Lower leg skin (tissue), 4 donors: ENCODE measurements at regions not wholly inside any gene's neighbourhood (a gene's known extent, or its start where the extent isn't known, plus 50 kb on each side); places are given as distances from the start of the nearest gene placed in this dataset.
A peak's percentile ranks its signal among the peaks of the same experiment; 100 is the strongest.
"Not testable (repeated sequence)": the region's sequence is repeated elsewhere in the genome, so short reads cannot be mapped to it uniquely, and the experiment has no call there.

ENCODE experiments used
- DNase-seq, 2 donors: peaks; one replicate each; pipeline ENCODE4 v3.0.0-alpha.2; 2019; ENCODE audit warnings: low spot score in 2 of 2
- H3K4me3 ChIP-seq: fragments of 200-600 bp; sonication (generic); 2 replicates; pipeline ENCODE4 v1.5.1; 2017; ENCODE audit warnings: mild to moderate bottlenecking, low read depth; ENCODE audit not compliant: poor library complexity, severe bottlenecking
- CTCF ChIP-seq, 3 donors: fragments of 450-650 bp; IDR thresholded peaks; one replicate each; pipeline ENCODE4 v1.5.1; 2016; ENCODE audit warnings: antibody characterized with exemption in 3 of 3, mild to moderate bottlenecking in 3 of 3, moderate library complexity in 2 of 3
- POLR2A ChIP-seq, 2 donors: fragments of 450-650 bp; IDR thresholded peaks; one replicate each; pipeline ENCODE4 v1.6.1; 2016 to 2017; ENCODE audit warnings: antibody characterized with exemption in 2 of 2, mild to moderate bottlenecking in 1 of 2, moderate library complexity in 1 of 2
- WGBS, 2 donors: methylation state at CpG; one replicate each; pipeline ENCODE4 v1.1.5; 2018; 5-methylcytosine and 5-hydroxymethylcytosine counted together
- intact Hi-C: fragments of 100-400 bp; cut with DNase I; formaldehyde crosslinking; loops from one replicate; pipeline ENCODE4 v1.15.0; 2023; ENCODE audit warnings: low total_unique reads

- peak in 1 of 2 donors; percentile 28 for DNase-seq
- H3K4me3 ChIP-seq = no peak overlapping the region
- TF ChIP-seq CTCF (IDR thresholded peaks at IDR 0.05) (no peak), POLR2A (IDR thresholded peaks at IDR 0.05) (no peak)
- intact Hi-C loops = loop anchor here (5.0 kb wide), 1 partner anchor 420 kb away; no protein-coding TSS in a partner anchor
- 70 to 78% methylated on average over 8 of the region's 8 CpGs for WGBS, 2 donors
Measured at GRCh38 chr14:97117693-97118092, 320.5 kb downstream of the VRK1 start.

- DNase-seq = peak in 1 of 2 donors; percentile 50
- 70 to 73% methylated on average over 3 of the region's 3 CpGs for WGBS, 2 donors
- intact Hi-C loops = no loop called here
- TF ChIP-seq CTCF (IDR thresholded peaks at IDR 0.05) = no peak
- TF ChIP-seq POLR2A (IDR thresholded peaks at IDR 0.05) = no peak
- no peak overlapping the region for H3K4me3 ChIP-seq
Measured at GRCh38 chr14:97120204-97120603, 323.0 kb downstream of the VRK1 start.

GRCh38 chr14:97120611-97121031 is 323.4 kb downstream of the VRK1 start:
- no peak for TF ChIP-seq POLR2A (IDR thresholded peaks at IDR 0.05)
- no peak for TF ChIP-seq CTCF (IDR thresholded peaks at IDR 0.05)
- intact Hi-C loops = no loop called here
- DNase-seq = no peak
- 71 to 83% methylated on average over 2 of the region's 2 CpGs for WGBS, 2 donors
- H3K4me3 ChIP-seq = no peak overlapping the region

GRCh38 chr14:97129639-97130038 is 332.5 kb downstream of the VRK1 start:
- no peak for DNase-seq
- intact Hi-C loops = loop anchor here (5.0 kb wide), 1 partner anchor 1588 kb away; no protein-coding TSS in a partner anchor
- TF ChIP-seq CTCF (IDR thresholded peaks at IDR 0.05) = no peak
- TF ChIP-seq POLR2A (IDR thresholded peaks at IDR 0.05) = no peak
- 81 to 96% methylated on average over 2 of the region's 2 CpGs for WGBS, 2 donors
- no peak overlapping the region for H3K4me3 ChIP-seq

GRCh38 chr14:97135847-97136246 is 338.7 kb downstream of the VRK1 start:
- intact Hi-C loops, H3K4me3 ChIP-seq, DNase-seq: not testable (repeated sequence)
- 100% methylated on average over 1 of the region's 1 CpG for WGBS, 2 donors

- H3K4me3 ChIP-seq = no peak overlapping the region
- intact Hi-C loops = no loop called here
- DNase-seq = no peak
- WGBS, 2 donors = 26 to 28% methylated on average over 7 of the region's 7 CpGs
- TF ChIP-seq POLR2A (IDR thresholded peaks at IDR 0.05) = no peak
- no peak for TF ChIP-seq CTCF (IDR thresholded peaks at IDR 0.05)
Measured at GRCh38 chr14:97137705-97138104, 340.5 kb downstream of the VRK1 start.
